ENCODE measurements at regions not wholly inside any gene's neighbourhood (a gene's known extent, or its start where the extent isn't known, plus 50 kb on each side); places are given as distances from the start of the nearest gene placed in this dataset.

DNA sequence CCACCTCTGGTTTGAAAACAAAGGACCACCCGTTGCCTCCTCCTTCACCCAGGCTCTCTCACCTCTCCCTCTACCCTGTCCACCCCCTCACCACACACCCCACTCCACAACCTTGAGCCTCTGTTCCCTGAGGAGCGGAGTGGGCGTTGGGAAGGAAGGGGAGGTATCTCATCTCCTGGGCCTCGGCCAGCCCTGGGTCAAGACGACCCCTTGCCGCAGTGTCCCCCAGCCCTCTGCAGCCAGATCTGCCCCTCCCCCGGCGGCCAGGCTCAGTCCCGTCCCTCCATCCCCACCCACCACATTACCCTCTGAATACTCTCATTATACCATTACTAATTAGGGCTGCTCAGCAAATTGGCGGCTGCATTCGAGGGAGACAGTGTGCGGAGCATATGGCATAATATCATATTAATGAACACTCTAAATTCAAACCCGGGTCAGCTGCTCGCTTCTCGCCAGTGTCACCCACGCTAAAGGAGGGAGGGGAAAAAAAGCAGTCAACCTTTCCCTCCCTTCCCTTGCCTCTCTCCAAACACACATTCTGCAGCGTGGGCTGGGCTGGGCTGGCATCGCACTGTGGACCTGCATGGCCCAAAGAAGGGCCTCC lies 123.2 kb upstream of the LHX1 start:
- no peak overlapping the region for H3K4me3 ChIP-seq (ENCODE audit: low read depth, low read length)

DNA sequence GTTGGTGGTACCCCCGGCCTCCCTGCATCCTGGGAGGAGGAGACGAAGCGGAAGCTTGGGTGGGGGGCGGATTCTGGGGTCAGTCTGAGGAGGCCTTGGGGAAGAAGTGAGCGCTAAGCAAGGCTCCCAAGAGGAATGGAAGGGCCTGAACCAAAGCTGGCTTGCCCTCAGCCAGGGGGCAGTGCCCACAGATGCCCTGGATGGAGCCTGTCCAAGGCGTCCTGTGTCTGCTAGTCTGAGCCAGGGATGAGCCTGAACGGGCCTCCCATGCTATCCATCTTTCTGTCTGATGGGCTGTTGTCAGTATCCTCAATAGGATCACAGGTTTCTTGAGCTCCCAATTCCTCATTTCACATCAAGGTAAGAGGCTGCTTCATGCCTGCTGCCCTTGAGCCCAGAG lies 122.3 kb upstream of the LHX1 start:
- no peak overlapping the region for H3K4me3 ChIP-seq (ENCODE audit: low read depth, low read length)

DNA sequence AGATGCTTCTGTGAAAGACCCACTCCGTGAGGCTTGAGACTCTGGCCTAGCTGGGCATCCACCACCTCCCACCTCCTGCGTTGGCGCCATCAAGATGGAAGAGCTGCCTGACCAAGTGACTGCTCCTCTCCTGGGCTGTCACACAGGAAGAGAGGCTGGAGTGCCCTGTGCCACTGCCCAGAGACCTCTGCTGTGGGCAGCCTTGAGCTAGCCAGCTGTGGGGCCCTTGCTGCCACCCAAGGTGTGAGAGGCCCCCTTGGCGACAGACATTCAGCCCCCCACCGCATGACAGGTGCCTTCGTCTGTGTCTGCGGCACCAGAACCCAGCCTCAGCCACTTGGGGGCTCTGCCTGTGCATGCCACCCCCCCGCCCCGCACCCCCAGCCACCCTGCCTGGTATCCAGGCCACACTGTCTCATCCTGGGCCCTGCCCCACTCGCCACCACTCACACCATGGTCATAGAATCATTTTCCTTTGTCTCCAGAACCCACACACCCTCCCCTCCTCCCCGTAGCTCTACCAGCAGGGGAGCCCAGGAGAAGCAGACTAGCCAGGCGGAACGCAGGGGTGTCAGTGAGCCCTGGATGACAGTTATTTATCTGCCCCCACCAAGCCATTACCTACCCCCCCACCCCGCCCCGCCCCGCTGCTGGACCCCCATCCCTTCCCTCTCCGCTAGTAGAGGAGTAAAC lies 120.9 kb upstream of the LHX1 start:
- H3K4me3 ChIP-seq (ENCODE audit: low read depth, low read length), result no peak overlapping the region

DNA sequence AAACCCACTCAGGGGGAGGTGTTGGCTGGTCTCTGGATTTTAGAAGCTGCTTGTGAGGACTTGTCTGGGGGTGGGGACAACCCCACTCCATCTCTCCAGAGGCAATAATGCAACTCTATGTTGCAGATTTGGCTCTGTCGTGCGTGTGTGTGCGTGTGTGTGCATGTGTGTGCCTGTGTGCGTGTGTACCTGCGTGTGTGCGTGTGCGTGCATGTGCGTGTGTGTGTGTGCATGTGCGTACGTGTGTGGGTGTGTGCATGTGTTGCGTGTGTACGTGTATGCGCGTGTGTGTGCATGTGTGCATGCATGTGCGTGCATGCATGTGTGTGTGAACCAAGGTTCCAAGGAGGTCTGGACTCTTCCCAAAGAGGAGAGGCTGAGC lies 120.4 kb upstream of the LHX1 start:
- H3K4me3 ChIP-seq (ENCODE audit: low read depth, low read length), result no peak overlapping the region

DNA sequence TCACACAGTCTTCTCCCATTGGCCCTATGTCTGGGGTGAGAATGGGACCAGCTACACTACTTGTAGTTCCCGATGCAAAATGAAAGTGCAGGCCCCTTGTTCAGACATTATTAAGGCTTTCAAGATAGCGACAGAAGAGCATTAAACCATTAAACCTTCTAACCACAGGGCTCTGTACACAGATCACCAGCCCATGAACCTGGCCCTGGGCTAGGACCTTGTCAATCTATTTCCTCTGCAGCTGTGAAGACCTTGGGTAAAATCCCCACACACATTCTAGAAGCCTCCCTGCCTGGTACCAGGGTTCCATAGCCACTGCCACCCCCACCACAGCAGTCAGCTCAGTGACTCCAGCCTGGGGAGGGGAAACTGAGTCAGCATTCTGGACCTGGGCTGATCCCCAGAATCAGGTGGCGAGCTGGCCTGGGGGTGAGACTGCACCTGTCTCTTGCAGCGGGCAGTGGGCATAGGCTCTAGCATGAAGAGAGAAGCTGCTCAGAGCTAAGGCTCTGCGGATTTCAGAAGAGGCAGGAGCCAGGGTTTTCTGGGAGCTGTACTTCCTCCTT lies 119.7 kb upstream of the LHX1 start:
- H3K4me3 ChIP-seq (ENCODE audit: low read depth, low read length), result no peak overlapping the region

DNA sequence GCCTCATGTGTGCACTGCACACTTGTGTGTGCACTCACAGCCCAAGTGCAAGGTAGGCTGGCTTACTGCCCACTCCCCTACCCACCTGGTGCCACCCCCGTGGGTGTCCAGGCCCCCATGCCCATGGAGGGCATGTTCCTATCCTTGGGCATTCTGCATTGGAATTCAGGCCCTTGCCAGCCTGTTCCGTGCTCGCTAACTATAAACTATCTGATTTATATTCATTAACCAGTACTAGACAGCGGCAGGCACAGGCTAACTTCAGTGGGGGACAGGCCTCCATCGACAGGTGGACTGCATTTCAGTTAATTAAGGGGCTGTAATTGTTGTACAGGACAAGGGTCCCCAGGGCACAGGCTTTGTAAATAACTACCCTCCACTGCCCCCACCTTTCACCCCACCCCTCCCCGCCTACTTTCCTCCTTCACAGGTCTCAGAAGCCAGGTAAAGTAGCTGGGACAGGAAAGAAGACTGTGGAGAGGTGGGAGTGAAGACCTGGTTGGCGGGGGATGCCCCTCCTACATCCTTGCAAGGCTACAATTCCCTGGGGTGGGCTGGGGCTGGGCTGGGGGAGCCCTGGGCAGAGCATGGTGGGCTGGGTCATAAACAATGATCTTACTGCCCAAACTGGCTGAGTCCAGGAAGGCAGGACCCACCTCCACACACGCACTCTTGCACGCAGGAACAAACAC lies 119.0 kb upstream of the LHX1 start:
- no peak overlapping the region for H3K4me3 ChIP-seq (ENCODE audit: low read depth, low read length)

DNA sequence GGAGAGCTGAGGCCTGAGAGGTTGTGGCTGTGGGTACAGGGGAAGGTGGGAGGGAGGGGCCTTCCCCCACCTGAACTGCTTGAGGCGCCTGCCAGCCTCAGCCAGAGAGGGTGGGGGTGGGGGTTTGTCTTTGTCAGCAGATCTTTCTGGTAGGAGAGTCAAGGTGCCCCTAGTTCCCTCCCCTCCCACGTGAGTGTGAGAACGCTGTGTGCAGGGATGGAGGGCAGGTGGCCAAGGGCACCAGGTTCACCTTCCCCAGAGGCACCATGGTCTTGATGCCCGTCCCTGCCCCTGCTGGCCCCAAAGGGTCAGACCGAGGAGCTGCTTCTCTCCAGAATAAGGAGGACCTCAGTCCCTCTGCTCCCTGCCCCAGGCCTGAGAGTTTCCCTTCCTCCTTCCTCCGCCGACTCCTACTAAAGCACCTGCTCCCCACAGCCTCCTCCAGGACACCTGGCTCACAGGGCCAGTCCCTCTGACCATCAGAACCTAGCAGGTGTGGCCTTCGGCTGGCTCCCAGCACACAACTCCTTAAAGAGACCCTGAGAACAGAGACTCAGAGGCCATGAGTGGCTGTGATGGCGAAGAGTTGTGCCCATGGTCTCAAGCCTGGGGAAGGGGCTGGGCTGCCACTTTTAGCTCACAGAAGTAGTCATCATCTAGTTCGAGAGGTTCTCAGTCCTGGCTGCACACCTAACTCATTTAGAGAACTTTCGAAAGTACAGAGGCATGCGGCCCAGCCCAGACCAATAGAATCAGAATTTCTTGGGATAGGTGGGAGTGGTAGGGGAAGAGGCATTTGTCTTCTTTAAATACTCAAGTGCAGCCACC lies 113.2 kb upstream of the LHX1 start:
- H3K4me3 ChIP-seq (ENCODE audit: low read depth, low read length), result no peak overlapping the region

DNA sequence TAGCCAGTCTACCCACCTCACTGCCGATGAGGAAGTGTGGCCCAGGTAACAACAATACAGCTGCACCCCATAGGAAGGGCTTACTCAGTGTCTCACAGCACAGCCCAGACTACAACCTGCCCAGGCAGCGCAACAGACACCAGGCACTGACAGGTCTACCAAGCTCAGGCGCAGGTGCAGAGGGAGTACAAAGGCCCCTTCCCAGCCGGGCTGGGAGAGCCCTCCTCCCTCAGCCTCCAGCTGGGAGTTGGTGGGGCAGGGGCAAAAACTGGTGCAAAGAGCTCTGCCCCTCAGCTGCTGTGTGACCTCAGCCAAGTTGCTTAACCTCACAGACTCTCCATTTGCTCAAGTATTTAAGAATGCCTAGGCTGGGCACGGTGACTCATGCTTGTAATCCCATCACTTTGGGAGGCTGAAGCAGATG lies 112.6 kb upstream of the LHX1 start:
- no peak overlapping the region for H3K4me3 ChIP-seq (ENCODE audit: low read depth, low read length)

DNA sequence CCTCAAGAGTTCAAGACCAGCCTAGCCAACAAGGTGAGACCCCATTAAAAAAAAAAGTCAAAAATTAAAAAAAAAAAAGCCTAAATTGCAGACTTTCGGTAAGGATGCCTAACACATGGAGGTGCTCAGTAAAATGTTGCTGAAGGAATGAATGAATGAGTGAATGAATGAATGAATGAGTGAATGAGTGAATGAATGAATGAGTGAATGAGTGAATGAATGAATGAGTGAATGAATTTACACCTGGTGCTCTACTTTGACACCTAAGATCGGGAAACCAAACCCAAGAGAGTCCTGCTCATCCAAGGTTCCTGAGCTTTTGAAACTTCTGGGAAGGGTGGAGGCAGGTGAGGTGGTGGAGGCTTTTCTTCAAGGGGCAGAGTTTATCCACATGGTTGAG lies 112.2 kb upstream of the LHX1 start:
- H3K4me3 ChIP-seq (ENCODE audit: low read depth, low read length), result no peak overlapping the region

DNA sequence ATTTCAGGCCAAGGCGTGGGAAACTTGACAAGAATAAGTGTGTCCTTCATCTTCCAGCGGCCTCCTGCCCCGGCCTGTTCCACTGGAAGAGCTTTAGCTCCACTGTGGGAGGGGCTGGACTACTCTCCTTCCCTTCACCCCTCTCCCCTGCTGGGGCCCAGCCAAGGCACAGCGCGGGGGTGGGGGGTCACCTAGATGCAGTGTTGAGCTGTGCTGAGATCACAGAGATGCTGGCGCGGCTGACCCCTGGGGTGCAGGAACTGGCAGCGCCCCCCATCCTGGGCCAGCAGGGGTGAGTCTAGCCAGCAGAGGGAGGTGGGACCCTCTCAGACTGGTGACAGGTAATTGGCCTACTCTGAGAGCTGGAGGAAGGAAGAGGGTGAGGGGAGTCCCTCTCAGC lies 111.8 kb upstream of the LHX1 start:
- H3K4me3 ChIP-seq (ENCODE audit: low read depth, low read length), result no peak overlapping the region

DNA sequence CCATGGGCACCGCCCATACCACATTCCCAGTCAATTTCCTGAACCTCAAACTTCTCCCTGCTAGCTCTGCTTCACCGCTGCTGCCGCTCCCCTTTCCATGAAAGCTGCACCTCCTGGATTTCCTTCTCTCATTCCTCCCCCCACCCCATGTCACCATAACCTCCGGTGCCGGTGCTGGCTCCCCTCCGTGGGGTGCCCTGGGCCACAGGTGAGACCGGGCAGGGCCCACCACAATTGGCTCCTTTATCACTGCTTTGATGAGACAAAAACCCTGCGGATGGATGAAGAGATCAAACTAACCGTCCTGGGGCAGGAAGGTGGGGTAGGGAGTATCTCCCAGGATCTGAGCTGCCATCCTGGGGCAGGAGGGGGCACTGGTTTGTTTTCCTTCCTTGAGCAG lies 111.3 kb upstream of the LHX1 start:
- H3K4me3 ChIP-seq (ENCODE audit: low read depth, low read length), result no peak overlapping the region

DNA sequence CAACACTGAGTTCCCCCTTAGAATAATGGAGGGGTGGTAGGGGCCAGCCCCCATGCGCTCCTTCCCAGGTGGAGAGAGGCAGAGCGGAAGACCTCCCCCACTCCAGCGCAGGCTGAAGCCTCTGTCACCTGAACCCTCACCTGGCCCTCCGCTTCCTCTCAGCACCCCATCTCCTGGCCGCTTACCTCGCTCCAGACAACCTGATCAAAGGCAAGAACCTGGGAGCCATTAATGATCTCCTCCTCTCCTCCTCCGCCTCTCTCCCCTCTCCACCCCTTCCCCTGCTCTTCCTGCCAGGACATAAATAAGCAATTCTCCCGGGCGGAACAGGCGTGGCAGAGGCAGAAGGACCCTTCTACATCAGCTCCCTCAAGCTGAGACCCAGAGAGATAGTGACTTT lies 110.2 kb upstream of the LHX1 start:
- H3K4me3 ChIP-seq (ENCODE audit: low read depth, low read length), result no peak overlapping the region

DNA sequence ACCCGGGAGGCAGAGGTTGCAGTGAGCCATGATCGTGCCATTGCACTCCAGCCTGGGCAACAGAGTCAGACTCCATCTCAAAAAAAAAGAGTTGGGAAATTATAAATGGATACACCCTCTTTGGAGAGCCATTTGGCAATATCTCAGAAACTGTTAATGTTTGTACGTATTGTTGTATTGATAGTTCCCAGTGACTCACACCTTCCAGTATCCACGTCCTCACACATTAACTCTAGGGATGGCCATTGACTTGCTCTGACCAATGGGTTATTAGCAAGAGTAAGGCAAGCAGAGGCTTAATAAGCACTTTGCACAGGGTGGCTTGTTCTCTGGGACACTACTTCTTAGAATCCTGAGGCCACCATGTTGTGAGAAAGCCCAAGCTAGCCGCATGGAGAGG lies 107.6 kb upstream of the LHX1 start:
- no peak overlapping the region for H3K4me3 ChIP-seq (ENCODE audit: low read depth, low read length)

DNA sequence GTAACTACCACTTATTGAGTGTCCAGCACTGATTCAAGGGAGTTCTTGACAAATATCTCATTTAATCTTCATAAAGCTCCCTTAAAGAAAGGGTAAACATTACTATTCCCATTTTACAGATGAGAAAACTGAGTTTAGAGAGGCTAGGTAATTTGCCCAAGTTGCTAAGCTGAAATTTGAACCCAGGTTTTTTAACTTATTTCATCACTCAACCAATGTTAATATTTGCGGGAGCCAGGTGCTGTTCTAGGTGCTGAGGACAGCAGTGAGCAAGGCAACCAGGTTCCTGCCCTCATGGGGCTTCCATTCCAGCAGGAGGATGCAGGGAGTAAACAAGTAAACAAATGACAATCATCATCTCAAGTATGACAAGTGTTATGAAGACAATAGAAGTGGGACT lies 104.0 kb upstream of the LHX1 start:
- no peak overlapping the region for H3K4me3 ChIP-seq (ENCODE audit: low read depth, low read length)

DNA sequence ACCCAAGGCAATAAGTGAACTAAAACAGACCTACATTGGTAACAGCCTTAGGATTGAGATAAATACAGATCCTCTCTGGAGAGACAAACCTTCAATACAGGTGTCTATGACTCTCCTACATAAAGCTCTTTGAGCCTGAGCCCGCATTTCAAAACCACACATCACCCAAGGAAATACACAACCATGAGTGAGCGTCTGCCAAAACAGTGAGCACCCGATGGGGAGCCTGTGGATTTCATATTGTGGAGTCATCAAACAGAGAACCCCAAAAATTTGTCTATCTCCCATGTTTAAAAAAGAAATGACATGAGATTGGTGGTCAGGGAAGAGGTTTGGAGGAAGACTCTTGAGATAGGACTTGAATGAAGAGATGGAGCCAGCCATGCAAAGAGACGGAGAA lies 102.2 kb upstream of the LHX1 start:
- H3K4me3 ChIP-seq (ENCODE audit: low read depth, low read length), result no peak overlapping the region

DNA sequence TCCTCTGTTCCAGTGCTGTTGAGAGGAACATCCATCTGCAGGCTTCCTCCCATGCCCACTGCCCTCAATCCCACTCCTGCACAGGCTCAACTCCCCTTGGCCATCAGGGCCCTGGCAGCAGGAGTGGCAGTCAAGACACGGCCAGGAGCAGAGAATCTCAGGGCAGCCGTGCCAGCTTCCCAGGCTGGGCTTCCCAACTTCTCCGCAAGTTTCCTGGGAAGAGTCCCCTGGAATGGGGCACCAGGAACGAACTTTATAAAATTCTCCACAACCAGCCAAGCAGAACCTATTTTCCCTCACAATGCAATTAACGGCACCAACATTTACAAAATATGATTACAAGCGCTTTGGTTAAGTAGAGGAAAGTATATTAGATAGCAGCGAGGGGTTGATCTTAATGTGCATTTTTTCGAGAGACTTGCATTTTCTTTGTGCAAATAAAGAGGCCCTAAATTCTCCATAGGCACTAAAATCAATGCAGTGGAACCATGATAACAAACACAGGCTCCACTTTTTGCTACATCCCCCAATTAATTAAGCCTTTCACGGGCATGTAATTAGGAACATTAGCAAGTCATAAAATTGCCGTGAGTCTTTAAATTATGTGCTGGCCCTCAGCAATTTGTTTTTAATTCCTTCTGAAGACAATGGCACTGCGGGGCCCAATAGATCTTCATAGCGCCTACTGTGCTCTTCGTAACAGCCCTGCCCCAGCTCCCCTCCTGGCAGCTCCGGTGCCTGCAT lies 99.9 kb upstream of the LHX1 start:
- H3K4me3 ChIP-seq (ENCODE audit: low read depth, low read length), result no peak overlapping the region

DNA sequence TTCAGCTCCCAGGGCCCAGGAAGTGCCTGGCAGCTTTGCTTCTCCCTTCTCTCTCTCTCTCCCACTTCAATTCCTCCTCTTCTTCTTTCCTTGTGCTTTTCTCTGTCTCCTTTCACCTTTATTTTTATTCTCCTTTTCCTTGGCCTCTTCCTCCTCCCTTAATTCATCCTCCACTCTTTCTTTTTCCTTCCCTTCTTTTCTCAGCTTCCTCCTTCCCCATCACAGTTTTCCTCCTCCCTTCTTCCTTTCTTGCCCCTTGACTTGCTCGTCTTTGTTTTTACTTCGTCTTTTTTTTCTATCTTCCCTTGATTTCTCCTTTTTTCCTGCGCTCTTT lies 99.4 kb upstream of the LHX1 start:
- no peak overlapping the region for H3K4me3 ChIP-seq (ENCODE audit: low read depth, low read length)

DNA sequence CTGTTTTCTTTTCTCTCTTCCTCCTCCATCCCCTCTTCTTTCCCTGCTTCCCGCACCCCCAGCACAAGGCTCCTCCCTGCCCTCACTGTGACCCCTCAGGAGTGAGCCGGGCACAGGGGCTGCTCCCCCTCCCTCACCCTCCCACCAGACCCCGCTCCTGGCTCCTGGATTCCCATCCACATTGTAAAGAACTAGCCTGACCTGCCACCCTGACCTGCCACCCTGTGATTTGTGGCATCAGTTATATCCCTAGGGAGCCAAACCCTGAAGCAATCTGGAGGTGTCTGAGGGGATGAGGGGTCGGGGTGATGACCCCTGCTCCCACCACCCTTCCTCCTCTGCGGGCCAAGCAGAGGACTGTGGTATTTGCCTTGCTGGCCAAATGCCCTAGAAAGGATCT lies 98.0 kb upstream of the LHX1 start:
- no peak overlapping the region for H3K4me3 ChIP-seq (ENCODE audit: low read depth, low read length)

DNA sequence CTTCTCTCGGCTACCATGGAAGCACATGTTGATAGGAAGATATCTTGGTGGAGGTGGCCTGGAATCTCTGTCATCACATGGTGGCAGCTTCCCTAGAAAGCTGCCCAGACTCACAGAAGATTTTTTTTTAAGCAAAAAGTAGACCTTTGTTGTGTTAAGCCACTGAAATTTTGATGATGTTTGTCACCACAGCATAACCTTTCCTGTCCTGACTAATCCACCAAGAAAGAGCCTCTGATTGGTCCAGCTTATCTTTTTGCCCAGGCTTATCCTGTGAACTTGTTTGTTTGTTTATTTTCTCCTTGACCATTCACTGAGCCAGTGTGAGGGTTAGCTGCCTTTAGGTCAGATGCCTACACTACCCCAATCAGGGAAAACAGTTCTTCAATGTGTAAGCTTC lies 96.5 kb upstream of the LHX1 start:
- H3K4me3 ChIP-seq (ENCODE audit: low read depth, low read length), result no peak overlapping the region

DNA sequence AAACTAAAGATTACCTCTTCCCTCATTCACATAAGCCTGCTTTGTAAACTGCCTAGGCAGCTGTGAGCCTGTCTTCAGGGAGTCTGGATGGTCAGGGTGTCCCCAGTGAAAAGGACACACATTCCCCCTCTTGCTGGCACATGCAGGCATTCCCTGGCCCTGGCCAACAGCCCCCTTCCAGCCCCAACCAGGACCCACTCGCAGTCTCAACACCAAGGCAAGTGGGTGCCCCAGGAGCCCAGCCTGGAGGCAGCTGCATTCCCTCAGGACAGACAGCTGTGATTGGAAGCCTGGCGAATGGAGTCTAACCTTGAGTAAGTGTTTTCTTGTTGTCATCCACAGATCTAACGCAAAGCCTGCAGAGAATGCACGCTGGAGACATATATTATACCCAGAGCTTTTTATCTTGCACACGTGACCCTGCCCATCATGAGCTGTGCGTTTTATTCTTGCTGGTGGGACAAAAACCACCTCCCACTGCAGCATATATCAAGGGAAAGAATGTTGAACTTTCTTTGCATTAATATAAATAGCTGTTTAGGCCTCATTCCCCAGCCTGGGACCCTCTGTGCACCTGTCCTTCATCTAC lies 95.0 kb upstream of the LHX1 start:
- H3K4me3 ChIP-seq (ENCODE audit: low read depth, low read length), result no peak overlapping the region

Measured in iPS-11a (cell line).